ENCODE measurements at regions not wholly inside any gene's neighbourhood (a gene's known extent, or its start where the extent isn't known, plus 50 kb on each side); places are given as distances from the start of the nearest gene placed in this dataset.

DNA sequence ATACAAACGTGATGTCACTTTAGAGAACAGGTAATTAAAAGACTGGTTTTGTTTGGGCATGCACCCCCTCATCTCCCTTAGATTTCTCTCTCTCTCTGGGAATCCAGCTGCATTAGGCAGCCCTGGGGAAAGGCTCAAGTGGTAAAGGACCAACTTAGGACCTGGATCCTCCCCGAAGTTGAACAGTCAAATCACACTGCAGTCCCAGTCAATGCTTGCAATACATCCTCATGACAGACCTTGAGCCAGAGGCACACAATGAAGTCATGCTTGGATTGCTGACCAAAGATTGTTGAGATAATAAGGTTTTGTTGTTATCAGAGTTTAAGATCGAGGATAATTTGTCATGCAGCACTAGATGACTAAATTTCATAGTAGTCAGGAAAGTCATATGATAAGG lies 1285.8 kb upstream of the NCAM2 start:
- DNase-seq = no peak

DNA sequence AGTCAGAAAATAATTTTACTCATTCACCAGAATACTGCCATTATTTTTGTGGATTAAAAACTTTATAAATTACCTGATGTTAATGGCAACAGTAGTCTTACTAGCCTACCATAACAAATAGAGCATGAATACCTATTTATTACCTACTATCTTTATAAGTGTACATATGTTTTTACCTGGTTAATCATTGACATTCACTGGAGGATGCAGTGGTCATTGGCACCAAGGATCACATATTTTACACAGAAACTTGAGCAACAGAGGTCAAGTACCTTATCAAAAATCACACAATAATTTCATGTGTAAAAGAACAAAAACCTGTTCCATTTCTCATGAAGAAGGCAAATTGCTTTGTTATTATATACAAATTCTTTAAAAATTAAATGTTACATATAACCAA lies 1284.9 kb upstream of the NCAM2 start:
- DNase-seq = no peak

DNA sequence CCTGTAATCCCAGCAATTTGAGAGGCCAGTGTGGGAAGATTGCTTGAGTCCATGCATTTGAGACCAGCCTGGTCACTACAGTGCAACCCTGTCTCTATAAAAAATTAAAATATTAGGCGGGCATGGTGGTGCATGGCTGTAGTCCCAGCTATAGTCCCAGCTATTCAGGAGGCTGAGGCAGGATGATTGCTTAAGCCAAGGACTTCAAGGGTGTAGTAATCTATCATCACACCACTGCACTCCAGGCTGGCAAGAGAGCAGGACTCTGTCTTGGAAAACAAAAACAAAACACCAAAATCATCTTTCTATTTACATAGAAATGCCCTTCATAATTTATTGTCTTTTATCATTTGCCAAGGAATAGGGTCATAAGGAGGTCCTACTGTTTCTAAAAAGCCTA lies 1274.1 kb upstream of the NCAM2 start:
- no peak for DNase-seq

DNA sequence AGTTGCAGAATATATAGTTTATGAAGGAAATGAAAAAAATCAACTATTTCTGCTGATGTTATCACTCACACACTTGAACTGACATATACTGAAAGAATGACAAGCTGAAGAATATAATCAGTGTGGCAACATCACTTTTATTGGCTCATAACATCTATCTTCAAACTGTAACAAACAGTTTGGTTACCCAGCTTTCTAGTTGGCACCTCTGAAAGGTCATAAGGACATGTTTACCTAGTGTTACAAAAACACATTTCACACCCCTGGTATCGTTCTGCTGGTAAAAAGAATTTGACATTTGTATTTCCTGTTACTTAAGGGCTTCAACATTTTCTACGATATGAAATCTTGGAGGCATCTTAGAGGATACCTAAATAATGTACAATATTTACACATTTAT lies 1267.0 kb upstream of the NCAM2 start:
- DNase-seq = no peak

DNA sequence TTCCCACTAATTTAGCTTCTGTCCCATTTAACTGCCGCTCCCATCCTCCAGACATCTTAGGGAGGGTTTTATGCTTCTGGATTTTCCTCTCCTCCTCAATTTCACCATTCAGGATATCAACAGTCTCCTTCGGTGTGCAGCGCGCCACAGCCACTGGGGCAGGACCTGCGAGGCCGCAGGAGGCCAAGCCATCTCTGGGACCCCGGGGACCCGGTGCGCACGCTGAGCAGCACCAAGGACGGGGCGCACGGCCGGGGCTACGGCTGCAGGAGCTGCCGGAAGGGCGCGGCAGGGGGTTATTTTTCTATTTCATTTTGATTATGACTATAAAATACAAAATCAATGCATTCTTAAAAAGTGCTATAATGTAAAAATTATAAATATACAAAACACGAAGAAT lies 1238.4 kb upstream of the NCAM2 start:
- DNase-seq = no peak

DNA sequence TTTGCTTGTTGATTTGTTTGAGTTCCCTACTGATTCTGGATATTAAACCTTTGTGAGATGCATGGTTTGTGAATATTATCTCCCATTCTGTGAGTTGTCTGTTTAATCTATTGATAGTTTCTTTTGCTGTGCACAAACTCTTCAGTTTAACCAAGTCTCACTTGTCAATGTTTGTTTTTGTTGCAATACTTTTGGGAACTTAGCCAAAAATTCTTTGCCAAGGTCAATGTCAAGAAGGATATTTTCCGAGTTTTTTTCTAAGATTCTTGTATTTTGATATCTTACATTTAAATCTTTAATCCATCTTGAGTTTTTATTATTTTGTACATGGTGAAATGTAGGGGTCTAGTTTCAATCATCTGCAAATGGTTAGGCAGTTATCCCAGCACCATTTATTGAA lies 1230.7 kb upstream of the NCAM2 start:
- peak; percentile 32 for DNase-seq

DNA sequence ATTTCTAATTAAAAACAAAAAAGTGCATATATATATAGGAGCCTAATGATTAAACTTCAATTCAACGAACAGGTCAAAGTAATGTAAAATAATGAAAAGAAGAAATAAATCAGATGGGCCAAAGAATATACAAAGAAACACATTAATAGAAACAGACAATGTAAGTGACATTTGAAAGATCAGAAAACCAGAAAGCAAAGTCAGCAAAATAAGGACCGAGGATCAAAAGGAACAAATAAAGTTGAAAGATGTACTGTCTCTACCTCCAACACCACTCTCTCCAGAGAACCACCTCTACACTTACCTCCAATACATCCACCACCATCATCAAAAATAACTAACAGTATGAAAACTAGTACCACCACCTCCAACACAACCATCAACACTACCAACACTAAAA lies 1226.3 kb upstream of the NCAM2 start:
- DNase-seq = no peak

DNA sequence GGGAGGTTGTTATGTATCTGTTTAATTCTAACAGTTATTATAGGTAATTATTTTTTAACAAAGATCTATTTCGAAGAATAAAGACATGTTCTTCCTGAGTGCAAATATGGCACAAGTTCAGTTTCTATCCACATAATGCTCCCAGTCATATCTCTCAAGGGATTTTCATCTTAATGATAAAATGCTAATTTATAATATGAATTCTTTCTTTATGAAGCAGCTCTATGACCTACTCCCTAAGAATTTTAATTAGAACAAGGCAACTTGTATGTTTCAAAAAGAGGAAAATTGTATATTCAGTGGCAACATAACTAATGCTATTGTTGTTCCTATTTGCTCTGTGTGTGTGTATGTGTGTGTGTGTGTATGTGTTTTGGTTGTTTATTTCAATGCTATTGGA lies 1222.1 kb upstream of the NCAM2 start:
- DNase-seq = no peak

DNA sequence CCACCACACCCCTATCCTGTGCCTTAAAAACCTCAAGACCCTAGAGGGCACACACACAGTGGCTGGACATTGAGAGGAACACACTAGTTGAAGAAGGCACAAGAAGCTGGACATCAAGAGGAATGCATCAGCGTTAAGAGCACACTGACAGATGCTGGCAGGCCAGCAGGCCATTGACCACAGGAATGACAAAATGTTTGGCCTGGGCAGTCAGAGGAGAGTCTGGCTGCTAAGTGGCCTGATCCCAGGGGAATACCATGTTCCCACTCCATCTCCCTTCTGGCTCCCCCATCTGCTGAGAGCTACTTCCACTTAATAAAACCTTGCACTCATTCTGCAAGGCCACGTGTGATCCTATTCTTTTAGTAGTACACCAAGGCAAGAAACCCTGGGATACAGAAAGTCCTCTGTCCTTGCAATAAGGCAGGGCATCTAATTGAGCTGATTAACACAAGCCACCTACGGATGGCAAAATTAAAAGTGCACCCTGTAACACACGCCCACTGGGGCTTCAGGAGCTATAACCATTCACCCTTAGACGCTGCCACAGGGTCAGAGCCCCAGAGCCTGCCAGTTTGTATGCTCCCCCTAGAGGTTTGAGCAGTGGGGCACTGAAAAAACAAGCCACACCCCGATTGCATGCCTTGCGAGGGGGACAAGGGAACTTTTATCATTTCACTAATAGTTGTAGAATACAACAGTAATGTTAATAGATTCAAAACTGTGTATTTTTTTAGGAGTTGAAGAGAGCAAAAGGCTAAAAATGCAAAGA lies 1216.1 kb upstream of the NCAM2 start:
- no peak for DNase-seq

DNA sequence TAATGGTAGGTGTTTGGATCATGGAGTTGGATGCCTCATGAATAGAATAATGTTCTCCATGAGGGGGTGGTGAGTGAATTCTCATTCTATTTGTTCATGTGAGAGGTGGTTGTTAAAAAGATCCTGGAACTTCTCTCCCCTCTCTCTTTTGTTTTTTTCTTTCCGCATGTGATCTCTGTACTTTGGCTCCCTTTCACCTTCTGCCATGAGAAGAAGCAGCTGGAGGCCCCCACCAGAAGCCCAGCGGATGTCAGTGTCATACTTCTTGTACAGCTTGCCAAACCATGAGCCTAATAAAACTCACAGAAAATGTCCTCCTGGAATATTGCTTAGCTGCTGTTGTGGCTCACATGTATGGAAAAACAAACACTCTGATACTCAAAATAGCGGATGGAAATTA lies 1212.3 kb upstream of the NCAM2 start:
- DNase-seq = no peak

DNA sequence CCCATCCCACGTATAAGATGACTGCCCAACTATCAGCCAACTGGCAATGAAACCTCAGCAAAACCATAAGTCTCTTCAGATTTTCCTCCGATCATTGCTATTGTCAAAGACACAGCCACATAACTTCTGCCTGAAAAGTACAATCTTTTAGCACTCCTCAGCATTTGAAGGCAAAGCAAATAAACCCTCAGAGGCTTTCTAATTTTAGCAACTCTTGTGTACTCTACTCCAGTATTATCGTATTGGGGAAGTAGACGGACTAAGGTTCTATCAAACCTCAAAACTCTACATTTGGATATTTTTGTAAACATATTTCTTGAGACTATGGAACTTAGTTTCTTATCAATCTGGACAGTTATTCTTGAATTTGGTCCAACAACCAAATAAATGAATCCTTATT lies 1206.2 kb upstream of the NCAM2 start:
- DNase-seq = no peak

DNA sequence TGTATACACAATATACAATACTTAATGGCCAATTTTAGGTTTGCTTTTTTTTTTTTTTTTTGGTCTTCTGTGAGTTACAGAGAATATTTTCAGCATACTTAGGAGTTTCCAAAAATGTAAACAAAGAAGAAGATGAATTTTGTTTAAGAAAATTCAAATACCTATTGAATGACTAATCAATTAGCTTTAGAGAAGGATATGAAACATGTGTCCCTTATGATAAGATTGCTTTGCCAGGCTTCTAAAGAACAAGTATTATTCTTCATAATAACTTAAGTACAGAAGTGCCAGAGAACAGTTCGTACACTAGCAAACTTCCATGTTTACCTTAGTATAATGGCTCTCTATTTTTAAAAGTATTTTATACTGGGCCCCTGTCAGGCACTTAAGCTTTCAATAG lies 1191.0 kb upstream of the NCAM2 start:
- no peak for DNase-seq

DNA sequence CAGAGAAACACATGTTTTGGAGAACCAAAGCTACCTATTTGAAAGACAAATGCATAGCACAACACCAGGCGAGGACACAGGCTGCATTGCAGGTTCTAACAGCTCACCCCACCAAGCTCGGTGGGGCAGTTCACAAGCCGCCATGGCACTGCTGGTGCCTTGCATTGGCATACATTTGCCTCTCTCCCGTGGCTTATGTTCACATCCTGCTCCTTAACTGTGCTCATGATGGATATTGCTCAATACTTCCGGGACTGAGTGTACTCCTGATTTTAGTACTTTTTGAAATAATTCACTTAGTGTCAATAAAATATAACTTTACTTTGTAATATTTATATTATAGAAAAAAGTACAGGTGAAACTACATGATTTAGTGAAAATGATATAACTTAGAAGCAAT lies 1187.4 kb upstream of the NCAM2 start:
- DNase-seq = no peak

DNA sequence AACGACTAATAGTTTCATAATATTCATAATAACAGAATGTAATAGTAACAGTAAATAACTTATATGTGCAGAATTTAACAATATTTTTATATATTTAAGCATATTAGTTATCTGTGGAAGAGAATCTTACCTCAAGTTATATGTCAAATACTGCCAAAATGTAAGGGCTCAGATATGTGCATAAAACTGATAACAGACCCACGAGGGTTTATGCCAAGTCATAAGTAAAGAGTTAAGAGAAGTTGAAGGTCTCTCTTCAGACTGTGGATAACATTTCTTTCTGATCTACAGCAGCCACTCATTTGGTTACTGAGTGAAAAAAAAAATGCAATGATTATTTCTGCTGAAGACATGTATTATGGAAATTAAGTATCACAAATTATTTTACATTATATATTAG lies 1167.8 kb upstream of the NCAM2 start:
- DNase-seq = no peak

DNA sequence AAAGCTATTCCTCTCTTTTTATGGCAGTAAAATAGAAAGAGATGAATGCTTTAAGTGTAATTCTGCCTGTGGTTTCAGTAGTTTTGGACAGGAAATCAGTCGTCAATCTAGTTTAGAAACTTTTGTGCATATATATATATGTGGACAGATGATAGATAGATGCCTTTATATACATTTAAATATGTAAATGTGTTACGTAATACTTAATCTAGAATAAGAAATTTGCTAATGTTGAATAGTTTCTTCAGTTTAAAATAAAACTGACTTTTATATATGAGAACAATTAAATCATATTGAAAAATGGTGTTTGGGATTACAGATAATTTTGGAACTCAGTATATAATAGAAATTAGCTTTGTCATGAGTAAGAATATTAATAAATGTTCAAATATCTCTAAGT lies 1165.7 kb upstream of the NCAM2 start:
- no peak for DNase-seq

DNA sequence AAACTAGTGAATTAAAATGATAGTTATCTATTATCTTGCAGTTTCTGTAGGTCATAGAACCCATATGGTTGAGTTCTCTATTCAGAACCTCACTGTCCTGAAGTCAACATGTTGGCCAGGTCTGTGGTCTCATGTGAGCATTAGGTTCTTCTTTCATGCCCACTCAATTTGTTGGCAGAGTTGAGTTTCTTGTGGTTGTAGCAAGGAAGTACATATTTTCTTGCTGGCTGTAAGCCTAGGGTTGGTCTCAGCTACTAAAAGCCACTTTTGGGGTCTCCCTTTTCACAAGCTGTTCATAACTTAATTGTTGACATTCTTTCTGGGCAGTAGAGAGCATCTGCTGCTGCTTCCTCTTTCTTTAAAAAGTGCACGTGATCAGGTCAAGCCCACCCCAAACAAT lies 1165.1 kb upstream of the NCAM2 start:
- no peak for DNase-seq

DNA sequence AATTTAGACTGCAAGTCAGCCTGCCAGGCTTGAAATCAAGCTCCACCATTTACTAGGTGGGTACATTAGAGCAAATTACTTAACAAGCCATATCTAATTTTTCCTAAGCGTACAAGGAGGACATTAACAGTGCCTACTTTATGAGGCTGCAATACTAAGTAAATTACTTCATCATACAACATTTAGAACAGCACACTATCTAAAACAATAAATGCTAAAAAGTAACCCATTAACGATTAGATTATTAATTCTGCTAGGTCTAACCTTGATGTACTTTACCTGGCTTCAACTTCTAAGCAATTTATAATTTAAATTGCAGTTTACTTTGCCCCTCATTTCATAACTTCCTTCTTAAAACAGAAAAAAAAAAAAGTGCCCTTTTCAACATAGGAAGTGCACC lies 1155.6 kb upstream of the NCAM2 start:
- no peak for DNase-seq

DNA sequence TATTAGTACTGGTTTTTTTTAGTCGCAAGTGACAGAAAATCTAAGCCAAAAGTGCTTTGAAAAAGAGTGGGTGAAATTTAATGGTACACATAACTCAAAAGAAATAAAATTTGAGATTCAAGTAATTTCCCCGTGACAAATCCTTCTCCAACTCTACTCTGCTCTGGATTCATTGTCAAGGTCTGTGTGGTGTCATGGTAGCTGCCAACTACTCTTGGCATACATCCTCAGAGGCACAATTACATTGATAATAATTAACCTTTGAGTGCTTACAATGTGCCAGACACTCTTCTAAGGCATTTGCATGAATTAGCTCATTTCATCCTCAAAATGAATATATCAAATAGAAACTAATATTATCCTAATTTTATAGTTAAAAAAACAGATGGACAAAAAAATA lies 1153.9 kb upstream of the NCAM2 start:
- no peak for DNase-seq

DNA sequence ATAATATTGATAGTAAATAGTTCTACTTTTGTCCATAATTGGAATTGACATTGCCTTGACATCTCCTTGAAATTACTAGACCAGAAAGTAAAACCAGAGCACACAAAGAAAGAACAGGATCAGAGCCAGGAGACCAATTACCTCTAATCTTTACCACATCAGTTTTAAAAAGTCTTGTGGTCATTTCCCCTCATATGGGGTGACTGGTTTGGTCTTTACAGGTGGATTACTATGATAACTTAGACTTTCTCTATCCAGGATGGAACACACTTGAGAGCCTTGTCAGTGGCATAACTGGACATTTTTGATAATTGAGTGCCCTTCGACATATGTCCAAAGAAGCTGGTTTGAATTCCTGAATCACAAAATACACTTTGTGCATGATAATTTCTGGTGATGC lies 1148.1 kb upstream of the NCAM2 start:
- no peak for DNase-seq

DNA sequence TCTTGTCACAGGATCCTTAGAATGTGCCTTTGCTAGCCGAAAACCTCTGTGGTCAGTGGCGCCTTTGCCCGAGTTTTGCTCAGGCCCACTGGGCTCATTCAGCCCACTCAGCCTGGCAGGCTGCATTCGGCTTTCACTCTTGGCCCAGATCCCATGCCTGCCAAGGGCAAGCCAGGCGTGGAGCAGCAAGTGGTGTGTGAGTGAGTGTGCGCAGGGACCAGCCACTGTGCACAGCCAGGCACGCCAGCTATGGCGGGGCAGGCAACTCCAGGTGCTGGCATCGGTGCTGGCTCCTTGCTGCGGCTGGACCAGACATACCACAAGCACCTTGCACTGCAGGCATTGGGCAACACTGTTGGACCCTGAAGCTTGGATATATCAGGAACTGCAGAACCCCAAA lies 1145.1 kb upstream of the NCAM2 start:
- DNase-seq = no peak

DNA sequence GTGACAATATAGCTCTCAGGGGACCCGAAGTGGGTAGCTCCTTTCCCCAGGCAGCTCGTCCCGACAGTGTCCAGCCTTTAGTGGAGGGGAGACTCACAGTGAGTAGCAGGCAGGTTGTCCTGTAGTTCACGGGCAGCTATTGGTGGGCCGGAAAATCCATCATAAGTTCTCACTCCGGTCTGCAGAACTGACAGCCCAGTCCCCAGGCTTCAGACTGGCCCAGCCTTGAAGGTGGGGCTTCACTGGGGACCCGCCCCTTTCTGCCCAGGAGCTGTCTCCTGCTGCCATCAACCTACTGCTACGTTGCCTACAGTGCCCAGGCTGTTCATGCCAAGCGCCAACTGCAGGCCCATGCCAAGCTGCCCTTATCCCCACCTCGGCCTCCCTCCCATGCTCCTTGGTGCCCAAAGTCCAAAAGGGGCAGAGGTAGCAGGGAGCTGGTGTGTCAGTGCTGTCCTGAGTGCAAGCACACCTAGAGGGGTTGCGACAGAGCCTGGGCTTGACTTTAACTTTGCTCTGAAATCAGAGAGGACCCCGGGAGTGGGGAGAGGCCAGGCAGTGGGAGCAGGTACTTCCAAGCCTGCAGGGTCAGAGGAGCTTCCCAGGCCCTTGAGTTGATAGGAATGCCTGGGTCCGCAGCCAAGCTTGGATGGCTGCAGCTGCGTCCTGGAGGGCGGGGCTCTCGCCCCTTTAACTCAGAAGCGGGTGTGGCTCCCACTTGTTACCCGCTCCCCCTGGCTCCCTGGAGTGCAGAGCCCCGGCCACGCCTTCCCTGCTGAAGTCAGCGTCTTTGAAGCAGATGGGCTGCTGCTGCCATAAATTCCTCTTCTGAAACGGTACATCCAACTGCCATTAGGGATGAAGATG lies 1144.3 kb upstream of the NCAM2 start:
- DNase-seq = no peak

DNA sequence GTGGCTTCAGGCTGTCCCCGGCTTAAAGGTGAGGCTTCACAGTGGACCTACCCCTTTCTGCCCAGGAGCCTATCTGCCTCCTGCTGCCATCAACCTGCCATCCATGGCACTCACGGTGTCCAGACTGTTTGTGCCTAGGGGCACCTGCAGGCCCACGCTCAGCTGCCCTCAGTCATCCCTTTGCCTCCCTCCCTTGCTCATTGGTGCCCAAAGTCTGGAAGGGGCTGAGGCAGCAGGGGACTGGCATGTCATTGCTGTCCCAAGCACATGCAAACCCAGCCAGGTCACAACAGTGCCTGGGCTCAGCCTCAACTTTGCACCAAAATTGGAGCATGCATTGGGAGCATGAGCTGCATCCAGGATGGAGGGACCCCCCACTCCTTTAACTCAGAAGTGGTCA lies 1142.7 kb upstream of the NCAM2 start:
- DNase-seq = no peak

DNA sequence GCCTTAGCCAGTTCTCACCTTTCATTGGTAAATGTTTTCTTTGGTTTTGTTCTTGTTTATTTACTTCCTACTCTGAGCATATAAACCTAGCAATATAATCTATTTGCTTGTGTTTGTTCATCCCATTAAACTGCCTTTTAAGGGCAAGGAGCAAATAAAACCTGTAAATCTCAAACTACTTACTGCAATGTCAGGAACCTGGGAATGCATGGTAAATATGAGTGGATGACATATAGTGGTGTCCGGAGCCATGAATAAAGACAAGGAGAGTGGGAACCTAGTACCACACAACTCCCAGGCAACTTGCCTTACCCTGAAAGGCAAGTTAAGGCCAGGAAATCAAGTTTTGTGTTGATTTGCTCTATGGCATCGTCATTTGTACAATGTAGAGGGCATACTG lies 1133.7 kb upstream of the NCAM2 start:
- no peak for DNase-seq

DNA sequence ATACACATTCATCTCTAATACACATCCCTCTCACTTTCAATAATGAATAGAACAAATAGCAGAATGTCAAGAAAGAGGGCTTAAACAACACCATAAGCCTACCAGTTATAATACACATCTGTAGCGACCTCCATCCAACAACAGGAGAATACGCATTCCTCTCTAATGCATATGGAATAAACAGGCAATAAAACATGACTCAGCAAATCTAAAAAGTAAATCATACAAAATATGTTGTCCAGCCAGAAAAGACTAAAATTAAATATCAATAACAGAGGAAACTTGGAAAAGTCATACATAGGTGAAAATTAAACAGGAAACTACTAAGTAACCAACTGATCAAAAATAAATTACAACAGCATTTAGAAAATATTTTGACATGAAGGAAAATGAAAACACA lies 1127.5 kb upstream of the NCAM2 start:
- DNase-seq = no peak

DNA sequence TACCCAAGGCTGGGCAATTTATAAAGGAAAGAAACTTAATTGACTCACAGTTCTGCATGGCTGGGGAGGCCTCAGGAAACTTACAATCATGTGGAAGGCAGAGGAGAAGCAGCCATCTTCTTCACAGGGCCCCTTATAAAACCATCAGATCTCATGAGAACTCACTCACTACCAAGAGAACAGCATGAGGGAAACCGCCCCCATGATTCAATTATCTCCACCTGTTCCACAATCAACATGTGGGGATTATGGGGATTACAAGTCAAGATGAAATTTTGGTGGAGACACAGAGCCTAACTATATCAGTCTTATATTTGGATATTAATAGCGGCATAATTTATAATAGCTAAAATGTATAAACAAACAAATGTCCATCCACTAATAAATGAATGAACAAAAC lies 1123.7 kb upstream of the NCAM2 start:
- no peak for DNase-seq
